SK-N-SH treated with all-trans-retinoic acid at 6 μM for 48 hours (cell line): ENCODE measurements at regions not wholly inside any gene's neighbourhood (a gene's known extent, or its start where the extent isn't known, plus 50 kb on each side); places are given as distances from the start of the nearest gene placed in this dataset.
A peak's percentile ranks its signal among the peaks of the same experiment; 100 is the strongest.

Experiments
- ATAC-seq: fragments of 200-7000 bp; cut with Tn5 transposase; 3 replicates; pipeline ENCODE4 v1.9.1; 2020; ENCODE audit warnings: mild to moderate bottlenecking, moderate library complexity
- ARNTL ChIP-seq: fragments of 450-650 bp; formaldehyde crosslinking; IDR thresholded peaks from 2 replicates; pipeline ENCODE4 v1.5.0; 2020; ENCODE audit warnings: low read depth, mild to moderate bottlenecking, moderate library complexity, borderline replicate concordance
- BACH2 ChIP-seq: fragments of 250-450 bp; sonication (Bioruptor Pico); IDR thresholded peaks from 2 replicates; pipeline ENCODE4 v1.9.0; 2021; ENCODE audit warnings: mild to moderate bottlenecking, borderline replicate concordance
- CSDC2 ChIP-seq: fragments of 250-450 bp; sonication (Bioruptor Pico); IDR thresholded peaks from 2 replicates; pipeline ENCODE4 v1.5.0; 2020; ENCODE audit warnings: mild to moderate bottlenecking, moderate library complexity
- CSRNP3 ChIP-seq: fragments of 250-450 bp; sonication (Bioruptor Pico); IDR thresholded peaks from 2 replicates; pipeline ENCODE4 v1.5.1; 2021; ENCODE audit warnings: mild to moderate bottlenecking, moderate library complexity
- ESRRG ChIP-seq: fragments of 250-450 bp; sonication (Bioruptor Pico); IDR thresholded peaks from 2 replicates; pipeline ENCODE4 v1.6.1; 2021; ENCODE audit warnings: mild to moderate bottlenecking
- ISL1 ChIP-seq: fragments of 250-450 bp; sonication (Bioruptor Pico); IDR thresholded peaks from 2 replicates; pipeline ENCODE4 v2.1.2; 2022; ENCODE audit warnings: mild to moderate bottlenecking, moderate library complexity
- OSR1 ChIP-seq: fragments of 250-450 bp; sonication (Bioruptor Pico); IDR thresholded peaks from 2 replicates; pipeline ENCODE4 v1.8.0; 2022; ENCODE audit warnings: moderate library complexity, mild to moderate bottlenecking, inconsistent platforms
- PPARA ChIP-seq: fragments of 250-450 bp; sonication (Bioruptor Pico); IDR thresholded peaks from 2 replicates; pipeline ENCODE4 v1.5.0; 2020; ENCODE audit warnings: mild to moderate bottlenecking, borderline replicate concordance
- RARB ChIP-seq: fragments of 250-450 bp; sonication (Bioruptor Pico); IDR thresholded peaks from 2 replicates; pipeline ENCODE4 v1.8.0; 2021; ENCODE audit warnings: mild to moderate bottlenecking, moderate library complexity
- SNAI2 ChIP-seq: fragments of 250-450 bp; sonication (Bioruptor Pico); IDR thresholded peaks from 2 replicates; pipeline ENCODE4 v1.5.0; 2020; ENCODE audit warnings: mild to moderate bottlenecking, moderate library complexity
- TOX ChIP-seq: fragments of 250-450 bp; sonication (Bioruptor Pico); IDR thresholded peaks from 2 replicates; pipeline ENCODE4 v1.8.0; 2021; ENCODE audit warnings: mild to moderate bottlenecking, moderate library complexity, borderline replicate concordance
- TSHZ2 ChIP-seq: fragments of 250-450 bp; sonication (Bioruptor Pico); IDR thresholded peaks from 2 replicates; pipeline ENCODE4 v1.5.0; 2020; ENCODE audit warnings: mild to moderate bottlenecking, moderate library complexity
- ZC3H10 ChIP-seq: fragments of 250-450 bp; sonication (Bioruptor Pico); IDR thresholded peaks from 2 replicates; pipeline ENCODE4 v1.5.1; 2021; ENCODE audit warnings: mild to moderate bottlenecking, moderate library complexity
- ZNF70 ChIP-seq: fragments of 450-650 bp; formaldehyde crosslinking; IDR thresholded peaks from 2 replicates; pipeline ENCODE4 v1.5.0; 2020; ENCODE audit warnings: mild to moderate bottlenecking, moderate library complexity
- ZNF8 ChIP-seq: fragments of 450-650 bp; formaldehyde crosslinking; IDR thresholded peaks from 2 replicates; pipeline ENCODE4 v1.5.0; 2020; ENCODE audit warnings: mild to moderate bottlenecking, moderate library complexity
- TF ChIP-seq, protein P1 (sequence below): fragments of 250-450 bp; sonication (Bioruptor Pico); IDR thresholded peaks from 2 replicates; pipeline ENCODE4 v1.8.0; 2020; ENCODE audit warnings: mild to moderate bottlenecking, moderate library complexity, borderline replicate concordance
- TF ChIP-seq, protein P2 (sequence below): fragments of 250-450 bp; sonication (Bioruptor Pico); IDR thresholded peaks from 2 replicates; pipeline ENCODE4 v1.5.1; 2020; ENCODE audit warnings: low read depth, mild to moderate bottlenecking, moderate library complexity

GRCh38 chr21:38735626-38736206 lies 70.0 kb upstream of the ETS2 start (continued):
- TF ChIP-seq BACH2, result no peak
- no peak for TF ChIP-seq ZNF8
- TF ChIP-seq, protein P1, sequence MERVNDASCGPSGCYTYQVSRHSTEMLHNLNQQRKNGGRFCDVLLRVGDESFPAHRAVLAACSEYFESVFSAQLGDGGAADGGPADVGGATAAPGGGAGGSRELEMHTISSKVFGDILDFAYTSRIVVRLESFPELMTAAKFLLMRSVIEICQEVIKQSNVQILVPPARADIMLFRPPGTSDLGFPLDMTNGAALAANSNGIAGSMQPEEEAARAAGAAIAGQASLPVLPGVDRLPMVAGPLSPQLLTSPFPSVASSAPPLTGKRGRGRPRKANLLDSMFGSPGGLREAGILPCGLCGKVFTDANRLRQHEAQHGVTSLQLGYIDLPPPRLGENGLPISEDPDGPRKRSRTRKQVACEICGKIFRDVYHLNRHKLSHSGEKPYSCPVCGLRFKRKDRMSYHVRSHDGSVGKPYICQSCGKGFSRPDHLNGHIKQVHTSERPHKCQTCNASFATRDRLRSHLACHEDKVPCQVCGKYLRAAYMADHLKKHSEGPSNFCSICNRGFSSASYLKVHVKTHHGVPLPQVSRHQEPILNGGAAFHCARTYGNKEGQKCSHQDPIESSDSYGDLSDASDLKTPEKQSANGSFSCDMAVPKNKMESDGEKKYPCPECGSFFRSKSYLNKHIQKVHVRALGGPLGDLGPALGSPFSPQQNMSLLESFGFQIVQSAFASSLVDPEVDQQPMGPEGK (CRISPR knock-in tag), result no peak
- no peak for TF ChIP-seq SNAI2 (CRISPR knock-in tag)
- no peak for TF ChIP-seq ESRRG (CRISPR knock-in tag)
- TF ChIP-seq CSDC2, result no peak
- no peak for TF ChIP-seq RARB (CRISPR knock-in tag)

- TF ChIP-seq BACH2 (no peak), ARNTL (no peak), CSRNP3 (CRISPR knock-in tag) (no peak), ZC3H10 (CRISPR knock-in tag) (no peak), ISL1 (CRISPR knock-in tag) (no peak), ZNF70 (CRISPR knock-in tag) (no peak)
- ATAC-seq, result no peak
Observed at GRCh38 chr21:38740090-38740489, 65.6 kb upstream of the ETS2 start.

- no peak for TF ChIP-seq TSHZ2
- TF ChIP-seq PPARA (CRISPR knock-in tag), result no peak
- TF ChIP-seq ZNF70 (CRISPR knock-in tag), result no peak
- TF ChIP-seq ARNTL, result no peak
- TF ChIP-seq, protein P1 (CRISPR knock-in tag), result no peak
- no peak for ATAC-seq
Observed at GRCh38 chr21:38741092-38741949, 64.4 kb upstream of the ETS2 start.

- no peak for TF ChIP-seq CSRNP3 (CRISPR knock-in tag)
- no peak for TF ChIP-seq ESRRG (CRISPR knock-in tag)
- TF ChIP-seq ZNF8, result no peak
- TF ChIP-seq CSDC2, result no peak
- no peak for ATAC-seq
Observed at GRCh38 chr21:38741950-38742256, 63.8 kb upstream of the ETS2 start.

DNA sequence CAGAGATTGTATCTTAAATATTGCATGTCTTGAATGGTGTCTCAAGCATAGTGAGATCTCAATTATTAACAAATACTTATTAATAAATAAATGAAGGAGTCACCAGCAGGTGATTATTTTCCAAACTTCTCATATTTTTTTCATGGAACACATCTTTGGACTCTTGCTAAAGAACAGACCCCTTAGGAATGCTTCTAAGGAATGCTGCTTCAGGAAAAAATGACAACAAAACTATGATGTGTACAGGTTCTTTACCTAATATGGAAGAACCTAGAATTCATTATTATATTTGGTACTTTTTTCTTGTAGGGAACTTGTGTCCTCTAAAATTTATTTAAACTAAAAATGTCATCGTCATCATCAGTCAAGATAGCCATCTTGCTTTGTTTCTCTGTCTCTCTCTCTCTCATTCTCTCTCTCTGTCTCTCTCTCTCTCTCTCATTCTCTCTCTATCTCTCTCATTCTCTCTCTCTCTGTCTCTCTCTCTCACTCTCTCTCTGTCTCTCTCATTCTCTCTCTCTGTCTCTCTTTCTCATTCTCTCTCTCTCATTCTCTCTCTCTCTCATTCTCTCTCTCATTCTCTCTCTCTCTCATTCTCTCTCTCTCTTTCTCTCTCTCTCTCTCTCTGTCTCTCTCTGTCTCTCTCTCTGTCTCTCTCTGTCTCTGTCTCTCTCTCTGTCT lies 63.0 kb upstream of the ETS2 start:
- ATAC-seq, result peak; percentile 62
- TF ChIP-seq, protein P1 (CRISPR knock-in tag), result no peak
- TF ChIP-seq ISL1 (CRISPR knock-in tag), result no peak
- TF ChIP-seq OSR1 (CRISPR knock-in tag), result no peak
- TF ChIP-seq, protein P2, sequence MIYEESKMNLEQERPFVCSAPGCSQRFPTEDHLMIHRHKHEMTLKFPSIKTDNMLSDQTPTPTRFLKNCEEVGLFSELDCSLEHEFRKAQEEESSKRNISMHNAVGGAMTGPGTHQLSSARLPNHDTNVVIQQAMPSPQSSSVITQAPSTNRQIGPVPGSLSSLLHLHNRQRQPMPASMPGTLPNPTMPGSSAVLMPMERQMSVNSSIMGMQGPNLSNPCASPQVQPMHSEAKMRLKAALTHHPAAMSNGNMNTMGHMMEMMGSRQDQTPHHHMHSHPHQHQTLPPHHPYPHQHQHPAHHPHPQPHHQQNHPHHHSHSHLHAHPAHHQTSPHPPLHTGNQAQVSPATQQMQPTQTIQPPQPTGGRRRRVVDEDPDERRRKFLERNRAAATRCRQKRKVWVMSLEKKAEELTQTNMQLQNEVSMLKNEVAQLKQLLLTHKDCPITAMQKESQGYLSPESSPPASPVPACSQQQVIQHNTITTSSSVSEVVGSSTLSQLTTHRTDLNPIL (CRISPR knock-in tag), result no peak
- no peak for TF ChIP-seq SNAI2 (CRISPR knock-in tag)
- TF ChIP-seq BACH2, result no peak
- TF ChIP-seq TOX (CRISPR knock-in tag), result no peak
- no peak for TF ChIP-seq ZNF70 (CRISPR knock-in tag)
